GM12891 (cell line): ENCODE measurements at regions not wholly inside any gene's neighbourhood (a gene's known extent, or its start where the extent isn't known, plus 50 kb on each side); places are given as distances from the start of the nearest gene placed in this dataset.

Experiments
- POLR2A ChIP-seq: IDR thresholded peaks from 2 replicates; pipeline ENCODE4 v1.6.1; 2011; ENCODE audit warnings: low read depth, low read length, control low read depth
- SPI1 ChIP-seq: IDR thresholded peaks from 2 replicates; pipeline ENCODE4 v1.6.1; 2011; ENCODE audit warnings: low read depth, low read length, control low read depth
- TAF1 ChIP-seq: IDR thresholded peaks from 2 replicates; pipeline ENCODE4 v1.6.1; 2011; ENCODE audit warnings: low read depth, low read length, control low read depth

GRCh38 chr18:6561862-6562291 is 147.2 kb upstream of the L3MBTL4 start:
- TF ChIP-seq SPI1 (no peak), POLR2A (no peak), TAF1 (no peak)
